GM10248 (cell line): ENCODE measurements at regions not wholly inside any gene's neighbourhood (a gene's known extent, or its start where the extent isn't known, plus 50 kb on each side); places are given as distances from the start of the nearest gene placed in this dataset.

ENCODE experiments used
- CTCF ChIA-PET: fragments of 300-600 bp; sonication (Branson Sonifier 250); formaldehyde crosslinking; extraction: SDS; loops from one replicate; lab custom pipeline; 2021; ENCODE audit warnings: antibody characterized with exemption; lab: Yijun Ruan, JAX
- POLR2A ChIA-PET: fragments of 350-650 bp; sonication (Branson Sonifier 250); formaldehyde crosslinking; extraction: SDS; loops from one replicate; lab custom pipeline; 2020; ENCODE audit warnings: antibody characterized with exemption; lab: Yijun Ruan, JAX
- DNase-seq: peaks from one replicate; pipeline ENCODE4 v3.0.0; 2012; ENCODE audit errors: extremely low spot score
- TF ChIP-seq, protein P1 (sequence below): IDR thresholded peaks from 2 replicates; pipeline ENCODE4 v1.5.1; 2012; ENCODE audit warnings: mild to moderate bottlenecking, low read depth; ENCODE audit errors: extremely low read depth, missing control alignments, control extremely low read depth

DNA sequence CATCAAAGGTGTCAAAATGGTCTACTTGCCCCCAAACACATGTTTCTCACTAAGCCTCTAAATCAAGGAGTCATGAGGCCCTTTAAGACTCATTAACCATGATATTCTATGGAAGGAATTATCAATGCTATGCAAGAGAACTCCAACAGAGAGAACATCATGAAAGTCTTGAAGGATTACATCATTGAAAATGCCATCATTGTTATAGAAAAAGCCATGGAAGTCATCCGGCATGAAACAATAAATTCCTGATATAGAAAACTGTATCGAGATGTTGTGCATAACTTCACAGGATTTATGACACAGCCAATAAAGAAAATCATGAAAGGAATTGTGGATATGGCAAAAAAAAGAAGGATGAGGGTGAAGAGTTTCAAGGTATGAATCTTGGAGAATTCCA, 1363.6 kb upstream of the CDH2 start:
- no peak for DNase-seq
- CTCF ChIA-PET, result no interaction called here
- TF ChIP-seq, protein P1, sequence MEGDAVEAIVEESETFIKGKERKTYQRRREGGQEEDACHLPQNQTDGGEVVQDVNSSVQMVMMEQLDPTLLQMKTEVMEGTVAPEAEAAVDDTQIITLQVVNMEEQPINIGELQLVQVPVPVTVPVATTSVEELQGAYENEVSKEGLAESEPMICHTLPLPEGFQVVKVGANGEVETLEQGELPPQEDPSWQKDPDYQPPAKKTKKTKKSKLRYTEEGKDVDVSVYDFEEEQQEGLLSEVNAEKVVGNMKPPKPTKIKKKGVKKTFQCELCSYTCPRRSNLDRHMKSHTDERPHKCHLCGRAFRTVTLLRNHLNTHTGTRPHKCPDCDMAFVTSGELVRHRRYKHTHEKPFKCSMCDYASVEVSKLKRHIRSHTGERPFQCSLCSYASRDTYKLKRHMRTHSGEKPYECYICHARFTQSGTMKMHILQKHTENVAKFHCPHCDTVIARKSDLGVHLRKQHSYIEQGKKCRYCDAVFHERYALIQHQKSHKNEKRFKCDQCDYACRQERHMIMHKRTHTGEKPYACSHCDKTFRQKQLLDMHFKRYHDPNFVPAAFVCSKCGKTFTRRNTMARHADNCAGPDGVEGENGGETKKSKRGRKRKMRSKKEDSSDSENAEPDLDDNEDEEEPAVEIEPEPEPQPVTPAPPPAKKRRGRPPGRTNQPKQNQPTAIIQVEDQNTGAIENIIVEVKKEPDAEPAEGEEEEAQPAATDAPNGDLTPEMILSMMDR, result no peak
- POLR2A ChIA-PET, result no interaction called here

DNA sequence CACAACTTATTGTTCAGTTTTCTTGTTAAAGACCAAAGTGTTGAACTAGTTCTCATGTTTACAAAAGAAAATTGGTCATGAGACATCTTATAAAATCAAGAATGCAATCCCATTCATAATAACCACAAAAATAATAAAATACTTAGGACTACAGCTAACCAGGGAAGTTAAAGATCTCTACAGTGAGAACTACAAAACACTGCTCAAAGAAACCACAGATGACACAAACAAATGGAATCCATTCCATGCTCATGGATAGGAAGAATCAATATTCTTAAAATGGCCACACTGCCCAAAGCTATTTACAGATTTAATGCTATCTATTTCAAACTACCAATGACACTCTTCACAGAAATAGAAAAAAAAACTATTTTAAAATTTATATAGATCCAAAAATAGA, 1354.8 kb upstream of the CDH2 start:
- ChIA-PET POLR2A (no interaction called here), CTCF (no interaction called here)
- DNase-seq, result no peak
- TF ChIP-seq, protein P1, result no peak

GRCh38 chr18:29523371-29523770, 1346.4 kb upstream of the CDH2 start:
- ChIA-PET POLR2A (no interaction called here), CTCF (no interaction called here)
- DNase-seq, result no peak
- TF ChIP-seq, protein P1, result no peak

- DNase-seq, result no peak
- TF ChIP-seq, protein P1, result no peak
- ChIA-PET CTCF (no interaction called here), POLR2A (no interaction called here)
These were observed 1335.8 kb upstream of the CDH2 start for GRCh38 chr18:29512761-29513160.

DNA sequence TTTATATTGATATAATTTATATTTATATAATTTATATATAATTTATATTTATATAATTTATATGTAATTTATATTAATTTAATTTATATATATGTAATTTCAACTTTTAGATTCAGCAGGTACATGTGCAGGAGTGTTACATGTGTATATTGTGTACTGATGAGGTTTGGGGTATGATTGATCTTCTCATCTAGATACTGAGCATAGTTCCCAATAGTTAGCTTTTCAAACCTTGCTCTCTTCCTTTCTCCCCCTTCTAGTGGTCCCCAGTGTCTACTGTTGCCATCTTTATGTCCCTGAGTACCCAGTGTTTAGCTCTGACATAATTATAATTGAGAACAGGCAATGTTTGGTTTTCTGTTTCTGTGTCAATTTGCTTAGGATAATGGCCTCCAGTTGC, 1335.3 kb upstream of the CDH2 start:
- no peak for DNase-seq
- ChIA-PET CTCF (no interaction called here), POLR2A (no interaction called here)
- TF ChIP-seq, protein P1, result no peak

- ChIA-PET CTCF (no interaction called here), POLR2A (no interaction called here)
These were observed 1325.0 kb upstream of the CDH2 start for GRCh38 chr18:29501952-29502351.

More at GRCh38 chr18:29501952-29502351, 1325.0 kb upstream of the CDH2 start:
- TF ChIP-seq, protein P1, result no peak
- no peak for DNase-seq
